DND-41 (cell line): ENCODE measurements at regions not wholly inside any gene's neighbourhood (a gene's known extent, or its start where the extent isn't known, plus 50 kb on each side); places are given as distances from the start of the nearest gene placed in this dataset.

Experiments used
- CTCF ChIP-seq: IDR thresholded peaks from 2 replicates; pipeline ENCODE4 v1.5.1; 2012; ENCODE audit warnings: borderline replicate concordance, low read length, moderate library complexity, mild to moderate bottlenecking; ENCODE audit not compliant: poor library complexity, severe bottlenecking; ENCODE audit errors: extremely low read depth
- EZH2 ChIP-seq: IDR thresholded peaks from 3 replicates; pipeline ENCODE4 v1.6.1; 2012; ENCODE audit warnings: borderline replicate concordance, low read depth, mild to moderate bottlenecking, moderate library complexity, low read length, inconsistent platforms; ENCODE audit not compliant: severe bottlenecking

GRCh38 chr6:113287396-113287795, 569.7 kb upstream of the MARCKS start:
- no peak for TF ChIP-seq CTCF
- TF ChIP-seq EZH2: no peak
